K562 (cell line): ENCODE measurements at regions not wholly inside any gene's neighbourhood (a gene's known extent, or its start where the extent isn't known, plus 50 kb on each side); places are given as distances from the start of the nearest gene placed in this dataset.

Experiments used
- ATAC-seq: fragments of 200-7000 bp; cut with Tn5 transposase; 3 replicates; pipeline ENCODE4 v1.9.1; 2020; ENCODE audit warnings: moderate library complexity
- BruUV-seq: library from RNA; stranded (reverse); fragments of 400-500 nt; replicated peaks from 2 replicates; lab custom pipeline; 2021; lab: Mats Ljungman, UMichigan
- CTCF ChIA-PET: fragments of 300-600 bp; formaldehyde crosslinking; extraction: SDS; loops from one replicate; lab custom pipeline; 2021; ENCODE audit warnings: low intra/inter-chr PET ratio; lab: Yijun Ruan, JAX
- POLR2A ChIA-PET: fragments of 300-600, 350-650 bp; sonication (Branson Sonifier 250); formaldehyde crosslinking; extraction: SDS; loops from one replicate; lab custom pipeline; 2021; ENCODE audit warnings: antibody characterized with exemption, inconsistent platforms; lab: Yijun Ruan, JAX
- DNase-seq, 4 experiments: peaks; one replicate each; pipeline versions ENCODE4 v3.0.0 to v3.0.0-alpha.2; 2011 to 2018; ENCODE audit warnings: low spot score in 3 of 4, mixed read lengths in 3 of 4; ENCODE audit errors: extremely low read depth in 1 of 4
- FAIRE-seq: peaks from 2 replicates; lab custom pipeline; 2011; peaks lifted over from hg19 to GRCh38; lab: Jason Lieb, UNC
- H2AFZ ChIP-seq: 2 replicates; pipeline ENCODE4 v1.6.0; 2011; ENCODE audit warnings: low read depth, low read length, control low read depth, inconsistent platforms
- H3K27ac ChIP-seq: fragments of 200-600 bp; 3 replicates; pipeline ENCODE4 v1.8.0; 2011; ENCODE audit warnings: low read depth, mild to moderate bottlenecking, control low read depth, inconsistent platforms, low read length, moderate library complexity, mixed read lengths; ENCODE audit errors: extremely low read depth
- H3K27me3 ChIP-seq, 2 experiments: fragments of 300-600 bp in 1 of 2; 2 replicates in 1 of 2; 3 replicates in 1 of 2; pipeline versions ENCODE4 v1.6.0 to v1.8.0; 2011; ENCODE audit warnings: inconsistent platforms in 2 of 2, low read length in 2 of 2, mild to moderate bottlenecking in 1 of 2, mixed read lengths in 1 of 2, moderate library complexity in 1 of 2; ENCODE audit not compliant: control insufficient read depth in 2 of 2, insufficient read depth in 2 of 2
- H3K36me3 ChIP-seq: fragments of 300-600 bp; 3 replicates; pipeline ENCODE4 v1.8.0; 2011; ENCODE audit warnings: mild to moderate bottlenecking, low read length, inconsistent platforms; ENCODE audit not compliant: control insufficient read depth, insufficient read depth
- H3K4me1 ChIP-seq, 2 experiments: fragments of 200-600 bp in 1 of 2; replicated peaks in 1 of 2; 2 replicates in 1 of 2; 3 replicates in 1 of 2; pipeline versions ENCODE4 v1.5.1 to v1.8.0; 2011; ENCODE audit warnings: inconsistent platforms in 2 of 2, low read length in 2 of 2, mild to moderate bottlenecking in 1 of 2, mixed read lengths in 1 of 2, moderate library complexity in 1 of 2; ENCODE audit not compliant: control insufficient read depth in 2 of 2, insufficient read depth in 2 of 2
- H3K4me2 ChIP-seq: 2 replicates; pipeline ENCODE4 v1.6.1; 2011; ENCODE audit warnings: low read length, control low read depth, inconsistent platforms, mixed read lengths; ENCODE audit not compliant: insufficient read depth
- H3K4me3 ChIP-seq: fragments of 200-600 bp; sonication (generic), shearing (Covaris generic); 2 replicates; pipeline ENCODE4 v1.5.1; 2016; ENCODE audit warnings: control low read depth, inconsistent platforms
- H3K79me2 ChIP-seq: fragments of 200-600 bp; 3 replicates; pipeline ENCODE4 v1.8.0; 2011; ENCODE audit warnings: low read length, inconsistent platforms; ENCODE audit not compliant: control insufficient read depth, insufficient read depth
- H3K9ac ChIP-seq, 2 experiments: 2 replicates each; pipeline versions ENCODE4 v1.6.0 to v1.6.1; 2011; ENCODE audit warnings: low read depth in 2 of 2, low read length in 2 of 2, control low read depth in 1 of 2, inconsistent platforms in 1 of 2, mild to moderate bottlenecking in 1 of 2, mixed read lengths in 1 of 2; ENCODE audit not compliant: insufficient read depth in 1 of 2
- H3K9me1 ChIP-seq: one replicate; pipeline ENCODE4 v1.6.0; 2011; ENCODE audit warnings: inconsistent platforms, mild to moderate bottlenecking, low read length, moderate library complexity; ENCODE audit not compliant: control insufficient read depth, insufficient read depth
- H3K9me3 ChIP-seq: replicated peaks from 2 replicates; pipeline ENCODE4 v1.5.1; 2011; ENCODE audit warnings: low read depth, low read length, inconsistent platforms; ENCODE audit not compliant: control insufficient read depth, insufficient read depth
- H4K20me1 ChIP-seq: replicated peaks from 2 replicates; pipeline ENCODE4 v1.6.1; 2011; ENCODE audit warnings: low read length, inconsistent platforms, mixed read lengths; ENCODE audit not compliant: control insufficient read depth, insufficient read depth
- CHD2 ChIP-seq: IDR thresholded peaks from 2 replicates; pipeline ENCODE4 v1.6.1; 2011; ENCODE audit warnings: low read depth, low read length
- HDAC8 ChIP-seq: fragments of 450-650 bp; IDR thresholded peaks from 2 replicates; pipeline ENCODE4 v1.6.1; 2016; ENCODE audit warnings: mild to moderate bottlenecking, missing genetic modification characterization, moderate library complexity, missing compliant biosample characterization
- ZBTB7A ChIP-seq: IDR thresholded peaks from 2 replicates; pipeline ENCODE4 v1.6.1; 2011; ENCODE audit warnings: low read depth, mild to moderate bottlenecking, low read length, moderate library complexity, borderline replicate concordance; ENCODE audit not compliant: control insufficient read depth
- ZNF75A ChIP-seq: fragments of 450-650 bp; formaldehyde crosslinking; IDR thresholded peaks from 2 replicates; pipeline ENCODE4 v1.4.0; 2020; ENCODE audit warnings: mild to moderate bottlenecking
- in situ Hi-C: fragments of 300-500 bp; cut with MboI; formaldehyde crosslinking; loops from 4 replicates; pipeline ENCODE4 v1.15.0; 2018; ENCODE audit warnings: inconsistent platforms, mixed read lengths
- intact Hi-C: fragments of 100-400 bp; cut with micrococcal nuclease; formaldehyde crosslinking; loops from 2 replicates; pipeline ENCODE4 v1.14.2; 2022
- TF ChIP-seq, protein P1 (sequence below): sonication (generic); formaldehyde crosslinking; IDR thresholded peaks from 2 replicates; pipeline ENCODE4 v1.8.1; 2023; ENCODE audit warnings: mild to moderate bottlenecking, missing genetic modification reagents
- TF ChIP-seq, protein P2 (sequence below): fragments of 150-350 bp; conservative IDR thresholded peaks from 2 replicates; pipeline ENCODE4 v1.6.1; 2014; ENCODE audit warnings: low read length

DNA sequence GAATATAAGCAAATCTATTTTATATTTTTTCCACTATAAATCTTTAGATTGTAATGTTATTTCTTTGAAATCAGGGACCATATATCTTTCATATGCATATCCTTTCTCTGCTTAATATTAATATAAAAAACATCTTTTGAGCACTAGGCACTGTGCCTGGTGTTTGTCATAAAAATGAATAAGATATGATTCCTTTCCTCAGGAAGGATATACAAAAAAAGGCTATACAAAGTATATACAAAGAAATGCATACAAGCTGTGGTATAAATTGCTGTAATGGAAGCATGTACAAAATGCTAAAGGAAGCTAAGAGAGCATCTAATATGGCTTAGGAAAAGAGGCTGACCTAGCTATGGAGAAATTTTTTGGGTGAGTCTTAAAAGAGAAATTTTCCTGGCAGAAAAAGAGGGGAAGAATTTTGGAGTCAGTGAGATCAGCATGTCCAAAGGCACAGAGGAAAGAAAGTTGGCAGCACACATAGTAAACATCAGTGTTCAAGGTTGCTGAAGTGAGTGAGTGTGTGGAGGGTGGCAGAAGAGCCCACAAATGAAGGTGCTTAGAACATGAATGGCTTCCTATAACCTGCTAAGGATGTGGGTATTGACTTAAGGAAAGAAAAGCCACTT lies 500.0 kb downstream of the SPRY1 start:
- in situ Hi-C loops, result no loop called here
- ATAC-seq (no peak), FAIRE-seq (no peak), DNase-seq (no peak)
- BruUV-seq, result no TSS peak
- Histone ChIP-seq H3K36me3 (no peaks in the 10 kb centered on the region), H3K9ac (no peak overlapping the region), H3K79me2 (no peaks in the 10 kb centered on the region)
- intact Hi-C loops, result no loop called here
- POLR2A ChIA-PET, result no interaction called here
- TF ChIP-seq CHD2, result no peak
- TF ChIP-seq, protein P1, sequence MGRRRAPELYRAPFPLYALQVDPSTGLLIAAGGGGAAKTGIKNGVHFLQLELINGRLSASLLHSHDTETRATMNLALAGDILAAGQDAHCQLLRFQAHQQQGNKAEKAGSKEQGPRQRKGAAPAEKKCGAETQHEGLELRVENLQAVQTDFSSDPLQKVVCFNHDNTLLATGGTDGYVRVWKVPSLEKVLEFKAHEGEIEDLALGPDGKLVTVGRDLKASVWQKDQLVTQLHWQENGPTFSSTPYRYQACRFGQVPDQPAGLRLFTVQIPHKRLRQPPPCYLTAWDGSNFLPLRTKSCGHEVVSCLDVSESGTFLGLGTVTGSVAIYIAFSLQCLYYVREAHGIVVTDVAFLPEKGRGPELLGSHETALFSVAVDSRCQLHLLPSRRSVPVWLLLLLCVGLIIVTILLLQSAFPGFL (CRISPR knock-in tag), result no peak
- TF ChIP-seq, protein P2, sequence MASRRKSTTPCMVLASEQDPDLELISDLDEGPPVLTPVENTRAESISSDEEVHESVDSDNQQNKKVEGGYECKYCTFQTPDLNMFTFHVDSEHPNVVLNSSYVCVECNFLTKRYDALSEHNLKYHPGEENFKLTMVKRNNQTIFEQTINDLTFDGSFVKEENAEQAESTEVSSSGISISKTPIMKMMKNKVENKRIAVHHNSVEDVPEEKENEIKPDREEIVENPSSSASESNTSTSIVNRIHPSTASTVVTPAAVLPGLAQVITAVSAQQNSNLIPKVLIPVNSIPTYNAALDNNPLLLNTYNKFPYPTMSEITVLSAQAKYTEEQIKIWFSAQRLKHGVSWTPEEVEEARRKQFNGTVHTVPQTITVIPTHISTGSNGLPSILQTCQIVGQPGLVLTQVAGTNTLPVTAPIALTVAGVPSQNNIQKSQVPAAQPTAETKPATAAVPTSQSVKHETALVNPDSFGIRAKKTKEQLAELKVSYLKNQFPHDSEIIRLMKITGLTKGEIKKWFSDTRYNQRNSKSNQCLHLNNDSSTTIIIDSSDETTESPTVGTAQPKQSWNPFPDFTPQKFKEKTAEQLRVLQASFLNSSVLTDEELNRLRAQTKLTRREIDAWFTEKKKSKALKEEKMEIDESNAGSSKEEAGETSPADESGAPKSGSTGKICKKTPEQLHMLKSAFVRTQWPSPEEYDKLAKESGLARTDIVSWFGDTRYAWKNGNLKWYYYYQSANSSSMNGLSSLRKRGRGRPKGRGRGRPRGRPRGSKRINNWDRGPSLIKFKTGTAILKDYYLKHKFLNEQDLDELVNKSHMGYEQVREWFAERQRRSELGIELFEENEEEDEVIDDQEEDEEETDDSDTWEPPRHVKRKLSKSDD, result no peak
- no peak for TF ChIP-seq ZBTB7A
- no peak for TF ChIP-seq HDAC8
- TF ChIP-seq ZNF75A, result no peak
- TF ChIP-seq, all 486 proteins: peak for 0
- no peaks in the 10 kb centered on the region for H3K9me1 ChIP-seq
- H2AFZ ChIP-seq, result no peak overlapping the region
- H3K4me1 ChIP-seq, result no peaks in the 10 kb centered on the region
- no peaks in the 10 kb centered on the region for H3K27me3 ChIP-seq
- no peak overlapping the region for H3K27ac ChIP-seq
- no peak overlapping the region for H3K4me3 ChIP-seq
- no peaks in the 10 kb centered on the region for H3K9me3 ChIP-seq
- H3K4me2 ChIP-seq, result no peak overlapping the region
- H4K20me1 ChIP-seq, result no peaks in the 10 kb centered on the region
- CTCF ChIA-PET, result no interaction called here
